Pancreas (tissue), 10 donors: ENCODE measurements at regions not wholly inside any gene's neighbourhood (a gene's known extent, or its start where the extent isn't known, plus 50 kb on each side); places are given as distances from the start of the nearest gene placed in this dataset.
"Not testable (repeated sequence)": the region's sequence is repeated elsewhere in the genome, so short reads cannot be mapped to it uniquely, and the experiment has no call there.

Source experiments
- ATAC-seq, 4 donors: fragments of 200-7000 bp; cut with Tn5 transposase; one replicate each; pipeline versions ENCODE4 v1.8.0 to v1.9.1; 2020; ENCODE audit warnings: mild to moderate bottlenecking in 4 of 4, moderate library complexity in 4 of 4
- DNase-seq, 6 donors: peaks; one replicate each; pipeline ENCODE4 v3.0.0-alpha.2; 2020
- FAIRE-seq: peaks from 2 replicates; lab custom pipeline; 2012; peaks lifted over from hg19 to GRCh38; lab: Jason Lieb, UNC
- H3K27ac ChIP-seq, 4 donors: fragments of 200-600 bp; sonication (generic); 1 replicate in 3 of 4; 2 replicates in 1 of 4; pipeline versions ENCODE4 v1.5.0 to v1.8.0; 2020
- H3K27me3 ChIP-seq, 4 donors: fragments of 200-600 bp; one replicate each; pipeline ENCODE4 v1.8.0; 2021
- H3K36me3 ChIP-seq, 3 donors: fragments of 200-600 bp; sonication (generic) in 1 of 3; one replicate each; pipeline versions ENCODE4 v1.5.0 to v1.8.0; 2020 to 2021
- H3K4me1 ChIP-seq, 3 donors: fragments of 200-600 bp; one replicate each; pipeline ENCODE4 v1.8.0; 2021
- H3K4me3 ChIP-seq, 4 donors: fragments of 200-600 bp; sonication (generic) in 2 of 4; one replicate each; pipeline versions ENCODE4 v1.5.0 to v1.8.0; 2020 to 2021
- H3K9me3 ChIP-seq, 4 donors: fragments of 200-600 bp; one replicate each; pipeline ENCODE4 v1.8.0; 2021
- WGBS, 2 donors: extraction: QIAGEN DNeasy Blood & Tissue Kit; methylation state at CpG; one replicate each; pipeline ENCODE4 v1.1.7; 2013; 5-methylcytosine and 5-hydroxymethylcytosine counted together
- intact Hi-C, 3 donors: fragments of 100-400 bp; cut with DNase I; formaldehyde crosslinking; loops; one replicate each; pipeline versions ENCODE4 v1.11.1 to v1.14.2; 2022
- TF ChIP-seq, protein P1 (sequence below), 4 donors: fragments of 200-600 bp; sonication (generic) in 3 of 4; IDR thresholded peaks; one replicate each; pipeline versions ENCODE4 v1.5.0 to v1.8.0; 2021; ENCODE audit warnings: antibody characterized with exemption in 4 of 4
- donor health status: healthy with polysubstance abuse.
- donor health status: DM: no; HTN: no; CAD: no; lungs with moderate emphysema.
- donor health status: DM: no; HTN: no; CAD: no.
- donor health status: control.
- donor health status: control.
- donor health status: Bipolar disorder and iron deficiency.
- donor health status: DM: yes; HTN: yes; CAD: no.
- donor health status: DM: no; HTN: no; CAD: no.
- donor health status: DM: no; HTN: no; CAD: no.
- donor health status: DM: yes; HTN: yes; CAD: no.

DNA sequence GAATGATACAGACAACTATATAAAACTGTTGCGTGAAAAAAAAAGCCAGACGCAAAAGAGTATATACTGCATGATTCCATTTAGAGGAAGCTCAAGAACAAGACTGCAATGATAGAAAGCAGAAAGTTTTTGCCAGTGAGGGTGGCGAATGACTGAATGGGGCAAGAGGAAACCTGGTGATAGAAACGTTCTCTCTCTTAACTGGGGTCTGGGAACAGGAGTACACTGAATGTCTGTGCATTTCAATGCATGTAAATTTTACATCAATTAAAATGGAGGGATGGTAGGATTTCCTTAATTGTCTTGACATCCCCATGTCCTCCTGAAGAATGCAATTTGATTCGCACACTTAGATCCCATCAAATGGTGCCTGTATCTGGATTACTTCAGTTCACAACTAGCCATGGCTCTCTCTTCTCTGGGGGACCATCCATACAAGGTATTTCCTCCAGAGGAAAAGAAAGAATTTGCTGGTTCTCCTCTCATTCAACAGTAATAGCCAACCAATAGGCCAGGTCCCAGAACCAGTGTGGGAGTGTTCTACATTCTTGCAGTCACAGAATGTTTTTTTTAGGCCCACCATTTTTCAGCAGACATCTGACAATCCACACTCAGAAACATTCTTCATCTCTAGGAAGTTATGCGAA is 221.0 kb upstream of the KLF14 start:
- ATAC-seq = no peak
- intact Hi-C loops = no loop called here
- Histone ChIP-seq H3K4me3 (no peak overlapping the region), H3K27ac (no peak overlapping the region), H3K9me3 (no peaks in the 10 kb centered on the region), H3K4me1 (no peaks in the 10 kb centered on the region), H3K36me3 (no peaks in the 10 kb centered on the region), H3K27me3 (no peaks in the 10 kb centered on the region)
- TF ChIP-seq, protein P1, sequence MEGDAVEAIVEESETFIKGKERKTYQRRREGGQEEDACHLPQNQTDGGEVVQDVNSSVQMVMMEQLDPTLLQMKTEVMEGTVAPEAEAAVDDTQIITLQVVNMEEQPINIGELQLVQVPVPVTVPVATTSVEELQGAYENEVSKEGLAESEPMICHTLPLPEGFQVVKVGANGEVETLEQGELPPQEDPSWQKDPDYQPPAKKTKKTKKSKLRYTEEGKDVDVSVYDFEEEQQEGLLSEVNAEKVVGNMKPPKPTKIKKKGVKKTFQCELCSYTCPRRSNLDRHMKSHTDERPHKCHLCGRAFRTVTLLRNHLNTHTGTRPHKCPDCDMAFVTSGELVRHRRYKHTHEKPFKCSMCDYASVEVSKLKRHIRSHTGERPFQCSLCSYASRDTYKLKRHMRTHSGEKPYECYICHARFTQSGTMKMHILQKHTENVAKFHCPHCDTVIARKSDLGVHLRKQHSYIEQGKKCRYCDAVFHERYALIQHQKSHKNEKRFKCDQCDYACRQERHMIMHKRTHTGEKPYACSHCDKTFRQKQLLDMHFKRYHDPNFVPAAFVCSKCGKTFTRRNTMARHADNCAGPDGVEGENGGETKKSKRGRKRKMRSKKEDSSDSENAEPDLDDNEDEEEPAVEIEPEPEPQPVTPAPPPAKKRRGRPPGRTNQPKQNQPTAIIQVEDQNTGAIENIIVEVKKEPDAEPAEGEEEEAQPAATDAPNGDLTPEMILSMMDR (IDR thresholded peaks at IDR 0.05) = no peak
- WGBS, 2 donors = 89 to 91% methylated on average over 6 of the region's 6 CpGs
- FAIRE-seq = no peak
- no peak for DNase-seq

DNA sequence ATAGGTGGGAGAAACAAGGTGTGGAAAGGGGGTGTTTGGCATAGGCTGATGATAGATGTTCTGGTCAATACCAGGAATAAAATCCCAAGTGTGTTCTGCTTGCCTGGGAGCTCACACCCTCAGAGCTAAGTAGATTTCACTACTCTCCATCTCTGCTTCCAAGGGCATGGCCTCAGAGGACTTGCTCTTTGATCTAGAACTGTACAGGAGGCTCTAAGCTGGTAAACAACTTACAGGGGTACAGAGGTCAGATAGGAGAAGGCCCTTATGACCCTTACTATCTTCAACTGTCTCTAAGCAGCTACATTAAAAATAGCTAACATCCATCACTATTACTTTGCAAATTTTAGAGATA is 221.5 kb upstream of the KLF14 start:
- H3K27ac ChIP-seq = no peak overlapping the region
- no peaks in the 10 kb centered on the region for H3K36me3 ChIP-seq
- H3K4me1 ChIP-seq = peaks cover 0 to 1% (median 0%) of the 10 kb centered on the region in 3 donors
- H3K4me3 ChIP-seq = no peak overlapping the region
- intact Hi-C loops = no loop called here
- DNase-seq (no peak), ATAC-seq (no peak), FAIRE-seq (no peak)
- no peaks in the 10 kb centered on the region for H3K27me3 ChIP-seq
- TF ChIP-seq, protein P1 (IDR thresholded peaks at IDR 0.05) = no peak
- no peaks in the 10 kb centered on the region for H3K9me3 ChIP-seq

DNA sequence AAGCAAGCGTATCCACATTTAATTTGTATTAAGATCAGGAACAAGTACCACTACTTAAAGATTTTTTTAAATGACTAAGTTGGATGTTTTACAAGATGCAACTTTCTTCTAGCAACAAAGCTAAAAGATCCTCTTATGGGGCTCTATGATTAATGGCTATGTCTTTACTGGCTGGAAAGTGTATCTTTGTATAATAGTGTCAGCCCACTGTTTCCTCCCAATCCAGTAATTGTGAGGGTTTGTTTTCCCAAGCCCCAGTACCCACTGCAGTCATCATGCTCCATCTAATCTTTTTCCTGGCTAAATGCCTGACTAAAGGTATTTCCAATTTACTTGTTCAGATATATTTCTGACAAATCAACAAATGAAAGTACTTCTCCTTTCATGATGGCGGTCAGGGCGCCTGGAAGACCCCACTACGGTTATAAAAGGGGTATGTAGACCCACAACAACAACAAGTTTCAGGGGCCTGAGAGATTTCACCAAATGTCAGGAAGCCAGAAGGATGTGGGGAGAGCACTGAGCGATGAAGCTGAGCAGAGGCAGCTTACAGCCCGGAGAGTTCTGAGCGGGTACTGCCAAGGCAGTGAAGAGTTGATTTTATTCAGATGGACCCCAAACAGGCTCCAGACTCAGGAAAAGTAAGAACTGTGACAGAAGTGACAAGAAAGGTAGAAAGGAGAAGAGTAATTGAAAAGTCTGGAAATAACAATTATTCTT is 222.6 kb upstream of the KLF14 start:
- DNase-seq = no peak
- intact Hi-C loops = no loop called here
- no peaks in the 10 kb centered on the region for H3K36me3 ChIP-seq
- no peaks in the 10 kb centered on the region for H3K9me3 ChIP-seq
- H3K27ac ChIP-seq = no peak overlapping the region
- no peaks in the 10 kb centered on the region for H3K27me3 ChIP-seq
- H3K4me1 ChIP-seq = peaks cover 0 to 3% (median 0%) of the 10 kb centered on the region in 3 donors
- TF ChIP-seq, protein P1 (IDR thresholded peaks at IDR 0.05) = no peak
- no peak overlapping the region for H3K4me3 ChIP-seq
- WGBS, 2 donors = 70 to 83% methylated on average over 7 of the region's 7 CpGs
- no peak for ATAC-seq
- no peak for FAIRE-seq

DNA sequence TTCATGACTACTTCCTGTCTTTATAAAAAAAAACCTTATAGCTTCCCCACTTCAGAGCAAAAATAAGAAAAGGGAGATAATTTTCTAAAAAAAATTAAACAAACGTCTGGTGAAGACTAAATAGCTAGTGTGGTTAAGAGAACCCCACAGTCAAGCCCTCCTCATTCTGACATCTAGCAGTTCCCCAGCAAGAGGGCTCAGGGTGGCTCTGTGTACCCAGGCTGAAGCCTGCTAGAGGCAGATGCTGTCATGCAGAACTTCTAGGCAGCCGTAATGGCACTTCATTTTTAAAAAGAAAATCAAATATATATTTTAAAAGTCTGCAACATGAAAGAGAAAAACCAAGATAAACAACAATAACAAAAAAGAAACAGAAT is 223.1 kb upstream of the KLF14 start:
- peaks cover 0 to 3% (median 0%) of the 10 kb centered on the region in 3 donors for H3K4me1 ChIP-seq
- DNase-seq = no peak
- TF ChIP-seq, protein P1 (IDR thresholded peaks at IDR 0.05) = no peak
- no peak for FAIRE-seq
- 62 to 77% methylated on average over 2 of the region's 2 CpGs for WGBS, 2 donors
- no peaks in the 10 kb centered on the region for H3K9me3 ChIP-seq
- H3K4me3 ChIP-seq = no peak overlapping the region
- H3K27me3 ChIP-seq = no peaks in the 10 kb centered on the region
- intact Hi-C loops = no loop called here
- H3K27ac ChIP-seq = no peak overlapping the region
- ATAC-seq = no peak
- H3K36me3 ChIP-seq = no peaks in the 10 kb centered on the region

DNA sequence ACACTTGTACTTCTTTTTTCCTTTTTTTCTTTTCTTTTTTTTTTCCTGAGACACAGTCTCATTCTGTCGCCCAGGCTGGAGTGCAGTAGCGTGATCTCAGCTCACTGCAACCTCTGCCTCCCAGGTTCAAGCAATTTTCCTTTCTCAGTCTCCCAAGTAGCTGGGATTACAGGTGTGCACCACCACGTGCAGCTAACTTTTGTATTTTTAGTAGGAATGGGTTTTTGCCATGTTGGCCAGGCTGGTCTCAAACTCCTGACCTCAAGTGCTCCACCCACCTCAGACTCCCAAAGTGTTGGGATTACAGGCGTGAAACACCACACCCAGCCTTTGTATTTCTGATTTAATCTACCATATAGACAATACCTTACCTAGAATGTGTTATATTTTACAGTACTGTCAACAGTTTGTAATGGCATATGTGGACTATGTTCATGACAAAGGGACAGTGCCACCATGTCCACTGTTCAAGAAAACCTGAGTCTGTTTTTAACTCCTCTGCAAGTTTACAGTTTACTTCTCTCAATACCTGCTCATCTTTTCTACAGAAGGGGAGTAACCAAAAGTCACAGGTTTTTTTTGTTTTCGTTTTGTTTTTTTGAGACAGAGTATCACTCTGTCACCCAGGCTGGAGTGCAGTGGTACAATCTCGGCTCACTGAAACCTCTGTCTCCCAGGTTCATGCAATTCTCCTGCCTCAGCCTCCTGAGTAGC is 223.9 kb upstream of the KLF14 start:
- H3K9me3 ChIP-seq, H3K27me3 ChIP-seq, ATAC-seq, H3K36me3 ChIP-seq, FAIRE-seq, intact Hi-C loops, H3K27ac ChIP-seq, H3K4me3 ChIP-seq, H3K4me1 ChIP-seq, DNase-seq: not testable (repeated sequence)
- WGBS, 2 donors = 94 to 95% methylated on average over 6 of the region's 6 CpGs
